A673 (cell line): ENCODE measurements at regions not wholly inside any gene's neighbourhood (a gene's known extent, or its start where the extent isn't known, plus 50 kb on each side); places are given as distances from the start of the nearest gene placed in this dataset.

Experiments used
- EZH2 ChIP-seq: fragments of 200-600 bp; sonication (generic); IDR thresholded peaks from 2 replicates; pipeline ENCODE4 v1.6.1; 2017; ENCODE audit warnings: borderline replicate concordance, low read depth, mild to moderate bottlenecking, mixed read lengths, antibody characterized with exemption, low read length; ENCODE audit not compliant: poor library complexity, severe bottlenecking
- TF ChIP-seq, protein P1 (sequence below): fragments of 300-800, 200-600 bp; sonication (generic); conservative IDR thresholded peaks from 2 replicates; pipeline ENCODE4 v1.5.1; 2017; ENCODE audit warnings: low read depth, mild to moderate bottlenecking, antibody characterized with exemption, low read length, moderate library complexity, mixed read lengths

GRCh38 chr9:75687359-75687953 is 203.0 kb upstream of the PCSK5 start:
- TF ChIP-seq, protein P1, sequence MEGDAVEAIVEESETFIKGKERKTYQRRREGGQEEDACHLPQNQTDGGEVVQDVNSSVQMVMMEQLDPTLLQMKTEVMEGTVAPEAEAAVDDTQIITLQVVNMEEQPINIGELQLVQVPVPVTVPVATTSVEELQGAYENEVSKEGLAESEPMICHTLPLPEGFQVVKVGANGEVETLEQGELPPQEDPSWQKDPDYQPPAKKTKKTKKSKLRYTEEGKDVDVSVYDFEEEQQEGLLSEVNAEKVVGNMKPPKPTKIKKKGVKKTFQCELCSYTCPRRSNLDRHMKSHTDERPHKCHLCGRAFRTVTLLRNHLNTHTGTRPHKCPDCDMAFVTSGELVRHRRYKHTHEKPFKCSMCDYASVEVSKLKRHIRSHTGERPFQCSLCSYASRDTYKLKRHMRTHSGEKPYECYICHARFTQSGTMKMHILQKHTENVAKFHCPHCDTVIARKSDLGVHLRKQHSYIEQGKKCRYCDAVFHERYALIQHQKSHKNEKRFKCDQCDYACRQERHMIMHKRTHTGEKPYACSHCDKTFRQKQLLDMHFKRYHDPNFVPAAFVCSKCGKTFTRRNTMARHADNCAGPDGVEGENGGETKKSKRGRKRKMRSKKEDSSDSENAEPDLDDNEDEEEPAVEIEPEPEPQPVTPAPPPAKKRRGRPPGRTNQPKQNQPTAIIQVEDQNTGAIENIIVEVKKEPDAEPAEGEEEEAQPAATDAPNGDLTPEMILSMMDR: no peak
- no peak for TF ChIP-seq EZH2
